ENCODE measurements at regions not wholly inside any gene's neighbourhood (a gene's known extent, or its start where the extent isn't known, plus 50 kb on each side); places are given as distances from the start of the nearest gene placed in this dataset.
"Not testable (repeated sequence)": the region's sequence is repeated elsewhere in the genome, so short reads cannot be mapped to it uniquely, and the experiment has no call there.

- no peak for DNase-seq (ENCODE audit: low spot score in 2 of 2)
- TF ChIP-seq, protein P1, sequence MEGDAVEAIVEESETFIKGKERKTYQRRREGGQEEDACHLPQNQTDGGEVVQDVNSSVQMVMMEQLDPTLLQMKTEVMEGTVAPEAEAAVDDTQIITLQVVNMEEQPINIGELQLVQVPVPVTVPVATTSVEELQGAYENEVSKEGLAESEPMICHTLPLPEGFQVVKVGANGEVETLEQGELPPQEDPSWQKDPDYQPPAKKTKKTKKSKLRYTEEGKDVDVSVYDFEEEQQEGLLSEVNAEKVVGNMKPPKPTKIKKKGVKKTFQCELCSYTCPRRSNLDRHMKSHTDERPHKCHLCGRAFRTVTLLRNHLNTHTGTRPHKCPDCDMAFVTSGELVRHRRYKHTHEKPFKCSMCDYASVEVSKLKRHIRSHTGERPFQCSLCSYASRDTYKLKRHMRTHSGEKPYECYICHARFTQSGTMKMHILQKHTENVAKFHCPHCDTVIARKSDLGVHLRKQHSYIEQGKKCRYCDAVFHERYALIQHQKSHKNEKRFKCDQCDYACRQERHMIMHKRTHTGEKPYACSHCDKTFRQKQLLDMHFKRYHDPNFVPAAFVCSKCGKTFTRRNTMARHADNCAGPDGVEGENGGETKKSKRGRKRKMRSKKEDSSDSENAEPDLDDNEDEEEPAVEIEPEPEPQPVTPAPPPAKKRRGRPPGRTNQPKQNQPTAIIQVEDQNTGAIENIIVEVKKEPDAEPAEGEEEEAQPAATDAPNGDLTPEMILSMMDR (IDR thresholded peaks at IDR 0.05) = no peak
- Histone ChIP-seq H3K4me3 (no peak overlapping the region), H3K27ac (no peak overlapping the region), H3K4me1 (no peaks in the 10 kb centered on the region), H3K36me3 (no peaks in the 10 kb centered on the region), H3K9me3 (no peaks in the 10 kb centered on the region), H3K27me3 (no peaks in the 10 kb centered on the region)
- intact Hi-C loops (cut with DNase I) = no loop called here
Observed at GRCh38 chr20:48366230-48366629, 461.6 kb downstream of the PREX1 start.

DNA sequence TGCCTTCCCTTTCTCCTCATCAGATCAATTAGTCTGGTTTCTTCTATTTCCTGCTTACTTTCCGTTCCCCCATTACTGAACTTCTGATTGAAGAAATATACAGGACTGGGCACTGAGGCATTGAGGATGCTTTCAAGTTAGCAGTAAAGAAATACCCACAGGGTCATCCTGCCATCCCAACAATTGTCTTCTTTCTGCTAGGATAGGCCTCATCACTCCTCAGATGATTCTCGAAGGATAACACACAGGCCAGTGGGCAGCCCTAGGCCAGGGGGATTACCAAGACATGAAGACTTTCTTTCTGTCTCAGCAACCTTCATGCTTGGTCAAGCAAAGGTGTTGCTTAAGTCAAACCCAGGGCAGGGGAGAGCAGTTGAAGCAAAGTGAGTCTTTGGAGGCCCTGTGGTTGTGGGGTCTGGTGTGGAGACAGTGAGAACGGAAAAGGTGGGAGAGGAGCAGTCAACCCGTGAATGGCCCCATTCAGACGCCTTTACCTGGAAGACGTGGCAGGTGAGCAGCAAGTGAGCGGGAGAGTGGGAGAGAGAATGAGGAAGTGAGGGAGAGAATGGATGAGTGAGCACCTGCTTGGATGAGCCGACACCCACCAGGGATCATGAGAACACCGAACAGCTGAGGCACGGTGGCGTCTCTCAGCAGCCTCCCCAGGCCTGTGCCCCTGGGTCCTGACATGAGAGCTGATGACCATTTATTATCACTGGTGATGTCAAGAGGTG, 462.9 kb downstream of the PREX1 start:
- H3K27ac ChIP-seq = no peak overlapping the region
- H3K27me3 ChIP-seq = no peaks in the 10 kb centered on the region
- no peak for DNase-seq (ENCODE audit: low spot score in 2 of 2)
- TF ChIP-seq, protein P1 (IDR thresholded peaks at IDR 0.05) = no peak
- H3K4me1 ChIP-seq = no peaks in the 10 kb centered on the region
- intact Hi-C loops (cut with DNase I) = no loop called here
- H3K36me3 ChIP-seq = no peaks in the 10 kb centered on the region
- H3K4me3 ChIP-seq = no peak overlapping the region
- no peaks in the 10 kb centered on the region for H3K9me3 ChIP-seq

- intact Hi-C loops (cut with DNase I) = no loop called here
Observed at GRCh38 chr20:48364055-48364454, 463.7 kb downstream of the PREX1 start.

GRCh38 chr20:48360342-48360975, 467.3 kb downstream of the PREX1 start:
- Histone ChIP-seq H3K27ac (no peak overlapping the region), H3K4me3 (no peak overlapping the region), H3K36me3 (no peaks in the 10 kb centered on the region), H3K9me3 (no peaks in the 10 kb centered on the region), H3K4me1 (no peaks in the 10 kb centered on the region), H3K27me3 (no peaks in the 10 kb centered on the region)
- TF ChIP-seq, protein P1 (IDR thresholded peaks at IDR 0.05) = no peak
- peak in 1 of 2 donors; percentile 8 for DNase-seq (ENCODE audit: low spot score in 2 of 2)
- intact Hi-C loops (cut with DNase I) = no loop called here

More at GRCh38 chr20:48364055-48364454, 463.7 kb downstream of the PREX1 start:
- Histone ChIP-seq H3K4me1 (no peaks in the 10 kb centered on the region), H3K4me3 (no peak overlapping the region), H3K27me3 (no peaks in the 10 kb centered on the region), H3K27ac (no peak overlapping the region), H3K9me3 (no peaks in the 10 kb centered on the region), H3K36me3 (no peaks in the 10 kb centered on the region)
- no peak for DNase-seq (ENCODE audit: low spot score in 2 of 2)
- TF ChIP-seq, protein P1 (IDR thresholded peaks at IDR 0.05) = no peak

DNA sequence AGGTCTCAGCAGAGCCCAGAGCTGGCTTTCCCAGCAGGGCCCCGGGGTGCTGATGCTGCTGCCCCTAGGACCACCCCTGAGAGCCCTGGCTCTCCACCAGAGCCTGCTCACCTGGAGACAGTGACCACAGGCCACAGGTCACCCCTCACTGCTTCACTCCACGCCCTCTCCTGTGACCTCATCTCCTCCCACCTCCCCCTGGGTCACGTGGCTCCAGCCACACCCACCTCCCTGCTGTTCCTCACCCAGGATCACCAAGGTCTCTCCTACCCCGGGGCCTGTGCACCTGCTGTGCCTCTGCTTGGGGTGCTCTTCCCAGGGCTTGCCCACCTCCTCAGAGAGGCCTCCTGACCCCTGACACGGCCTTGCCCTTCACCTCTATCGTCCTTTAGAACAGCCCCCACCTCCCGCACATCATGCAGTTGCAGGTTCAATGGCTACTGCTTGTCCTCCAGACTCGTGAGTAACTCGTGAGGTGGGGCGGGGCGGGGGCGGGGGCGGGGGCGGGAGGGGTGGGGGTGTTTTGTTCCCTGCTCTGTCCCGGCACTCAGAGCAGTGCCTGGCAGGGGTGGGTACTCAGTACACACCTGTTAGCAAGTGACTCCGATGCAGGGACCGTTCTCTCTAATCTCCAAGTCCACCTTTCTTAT, 468.0 kb downstream of the PREX1 start:
- peak in 1 of 2 donors; percentile 53 for DNase-seq (ENCODE audit: low spot score in 2 of 2)
- Histone ChIP-seq H3K4me3 (no peak overlapping the region), H3K27ac (no peak overlapping the region), H3K36me3 (no peaks in the 10 kb centered on the region), H3K9me3 (no peaks in the 10 kb centered on the region), H3K4me1 (no peaks in the 10 kb centered on the region), H3K27me3 (no peaks in the 10 kb centered on the region)
- TF ChIP-seq, protein P1 (IDR thresholded peaks at IDR 0.05) = no peak
- intact Hi-C loops (cut with DNase I) = no loop called here

DNA sequence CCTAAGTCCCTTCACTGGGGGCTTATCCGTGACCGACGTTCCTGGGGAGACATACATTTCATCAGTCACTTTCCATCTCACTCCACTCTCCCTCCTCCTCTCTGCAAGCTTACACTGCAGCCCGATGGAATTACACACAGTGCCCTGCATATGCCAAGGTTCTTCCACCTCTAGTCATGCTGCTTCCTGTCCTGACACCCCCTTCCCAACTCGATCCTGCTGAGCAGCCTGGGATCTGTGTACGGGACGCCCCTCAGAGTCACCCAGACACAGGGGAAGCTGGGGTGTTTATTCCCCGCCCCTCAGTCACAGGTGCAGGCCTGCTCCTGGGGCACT, 468.8 kb downstream of the PREX1 start:
- intact Hi-C loops (cut with DNase I) = not testable (repeated sequence)

More for the DNA sequence above, 468.8 kb downstream of the PREX1 start:
- not testable (repeated sequence) for H3K27me3 ChIP-seq; H3K27ac ChIP-seq; DNase-seq (ENCODE audit: low spot score in 2 of 2); H3K36me3 ChIP-seq; H3K4me1 ChIP-seq; H3K9me3 ChIP-seq; H3K4me3 ChIP-seq

Data from ascending aorta (tissue), 2 donors.